Heart left ventricle (tissue), 13 donors: ENCODE measurements at regions not wholly inside any gene's neighbourhood (a gene's known extent, or its start where the extent isn't known, plus 50 kb on each side); places are given as distances from the start of the nearest gene placed in this dataset.

Experiments
- CTCF ChIP-seq, 12 donors: fragments of 200-600 bp; sonication (generic) in 4 of 12; IDR thresholded peaks; one replicate each; pipeline versions ENCODE4 v1.5.0 to v1.8.0; 2018 to 2022; ENCODE audit warnings: antibody characterized with exemption in 12 of 12, mild to moderate bottlenecking in 5 of 12
- POLR2A ChIP-seq, 2 donors: fragments of 450-650 bp; IDR thresholded peaks; one replicate each; pipeline ENCODE4 v1.6.1; 2017; ENCODE audit warnings: antibody characterized with exemption in 2 of 2, mild to moderate bottlenecking in 2 of 2, moderate library complexity in 2 of 2
- donor health status: ischemic (EF 13 %, LVEDD 7.1; RV severe dilation, severe dysfunction).
- donor health status: DM: no; HTN: yes; CAD: no.
- donor health status: DM: no; HTN: no; CAD: no.
- donor health status: ischemic (EF 25% LVEDD 6.9; RV normal size, moderate dysfunction).
- donor health status: ischemic (EF 25% LVEDD 5.7; RV mildly dilated, moderate dysfunction).
- donor health status: ischemic (EF 35%, LVEDD 5.7; RV mildly dilated, moderate dysfunction).
- donor health status: nonischemic (EF 11% LVEDD 7.7; RV severe dilation, severe dysfunction).
- donor health status: DM: yes; HTN: yes; CAD: no.
- donor health status: PGD.
- donor health status: ischemic (EF 29% LVEDD 5.4; RV normal size, mild dysfunction).
- donor health status: nonischemic (EF 23%, LVEDD 6.1; RV moderate dilation, normal function).

- TF ChIP-seq POLR2A (IDR thresholded peaks at IDR 0.05): no peak
- no peak for TF ChIP-seq CTCF (IDR thresholded peaks at IDR 0.05)
Measured at GRCh38 chr2:120968307-120969015, 232.8 kb downstream of the GLI2 start.
